Colonic mucosa (tissue), 4 donors: ENCODE measurements at regions not wholly inside any gene's neighbourhood (a gene's known extent, or its start where the extent isn't known, plus 50 kb on each side); places are given as distances from the start of the nearest gene placed in this dataset.

Experiments
- DNase-seq: peaks from one replicate; pipeline ENCODE4 v3.0.0-alpha.2; 2020
- H3K27ac ChIP-seq: fragments of 200-600 bp; one replicate; pipeline ENCODE4 v1.8.0; 2021
- H3K27me3 ChIP-seq: fragments of 200-600 bp; one replicate; pipeline ENCODE4 v1.8.0; 2021
- H3K36me3 ChIP-seq: fragments of 200-600 bp; one replicate; pipeline ENCODE4 v1.8.0; 2021
- H3K4me1 ChIP-seq: fragments of 200-600 bp; one replicate; pipeline ENCODE4 v1.8.0; 2021; ENCODE audit warnings: mild to moderate bottlenecking
- H3K4me3 ChIP-seq: fragments of 200-600 bp; one replicate; pipeline ENCODE4 v1.8.0; 2021
- H3K9ac ChIP-seq, 2 donors: one replicate each; pipeline ENCODE4 v1.7.0; 2013; ENCODE audit warnings: control low read depth in 2 of 2, low read depth in 2 of 2, low read length in 2 of 2
- H3K9me3 ChIP-seq: fragments of 200-600 bp; one replicate; pipeline ENCODE4 v1.8.0; 2021
- intact Hi-C: fragments of 100-400 bp; cut with DNase I; formaldehyde crosslinking; loops from one replicate; pipeline ENCODE4 v1.14.1; 2022
- TF ChIP-seq, protein P1 (sequence below): fragments of 200-600 bp; IDR thresholded peaks from one replicate; pipeline ENCODE4 v1.8.0; 2022; ENCODE audit warnings: antibody characterized with exemption, mild to moderate bottlenecking
- donor health status: healthy.
- donor health status: DM: no; HTN: no; CAD: no.
- donor health status: DM: no; HTN: no; CAD: no.

DNA sequence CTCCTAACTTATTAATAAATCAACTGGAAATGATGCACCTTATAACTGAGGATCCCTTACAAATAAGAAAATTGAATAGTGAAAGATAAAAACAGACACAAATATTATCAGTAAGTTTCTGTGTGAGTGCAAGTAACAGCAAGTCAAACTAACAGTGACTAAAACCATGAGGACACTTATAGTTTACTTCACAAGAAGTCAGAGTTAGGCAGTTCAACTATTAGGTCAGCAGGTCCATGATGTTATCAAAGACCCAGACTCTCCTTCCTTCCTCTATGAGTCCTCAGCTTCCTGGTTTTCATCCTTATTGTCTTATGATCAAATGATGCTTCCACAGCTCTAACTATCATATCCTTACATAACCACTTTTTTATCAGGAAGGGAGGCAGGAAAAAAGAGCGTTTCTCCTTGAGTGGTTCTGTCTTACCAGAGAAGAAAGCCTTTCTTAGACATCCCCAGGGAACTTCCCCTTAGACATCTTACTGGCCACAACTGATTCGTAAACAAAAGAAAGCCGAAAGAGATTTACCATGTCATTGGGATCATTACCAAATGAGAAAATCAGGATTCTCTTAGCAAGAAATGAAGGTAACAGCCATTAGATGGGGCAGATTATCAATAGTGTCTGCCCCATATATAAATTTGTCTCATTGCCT, 114.3 kb upstream of the LRFN2 start:
- Histone ChIP-seq H3K9me3 (no peaks in the 10 kb centered on the region), H3K36me3 (no peaks in the 10 kb centered on the region), H3K9ac (no peak overlapping the region), H3K27me3 (no peaks in the 10 kb centered on the region), H3K4me1 (no peaks in the 10 kb centered on the region), H3K4me3 (no peak overlapping the region), H3K27ac (no peak overlapping the region)
- intact Hi-C loops, result no loop called here
- TF ChIP-seq, protein P1, sequence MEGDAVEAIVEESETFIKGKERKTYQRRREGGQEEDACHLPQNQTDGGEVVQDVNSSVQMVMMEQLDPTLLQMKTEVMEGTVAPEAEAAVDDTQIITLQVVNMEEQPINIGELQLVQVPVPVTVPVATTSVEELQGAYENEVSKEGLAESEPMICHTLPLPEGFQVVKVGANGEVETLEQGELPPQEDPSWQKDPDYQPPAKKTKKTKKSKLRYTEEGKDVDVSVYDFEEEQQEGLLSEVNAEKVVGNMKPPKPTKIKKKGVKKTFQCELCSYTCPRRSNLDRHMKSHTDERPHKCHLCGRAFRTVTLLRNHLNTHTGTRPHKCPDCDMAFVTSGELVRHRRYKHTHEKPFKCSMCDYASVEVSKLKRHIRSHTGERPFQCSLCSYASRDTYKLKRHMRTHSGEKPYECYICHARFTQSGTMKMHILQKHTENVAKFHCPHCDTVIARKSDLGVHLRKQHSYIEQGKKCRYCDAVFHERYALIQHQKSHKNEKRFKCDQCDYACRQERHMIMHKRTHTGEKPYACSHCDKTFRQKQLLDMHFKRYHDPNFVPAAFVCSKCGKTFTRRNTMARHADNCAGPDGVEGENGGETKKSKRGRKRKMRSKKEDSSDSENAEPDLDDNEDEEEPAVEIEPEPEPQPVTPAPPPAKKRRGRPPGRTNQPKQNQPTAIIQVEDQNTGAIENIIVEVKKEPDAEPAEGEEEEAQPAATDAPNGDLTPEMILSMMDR, result no peak
- no peak for DNase-seq

DNA sequence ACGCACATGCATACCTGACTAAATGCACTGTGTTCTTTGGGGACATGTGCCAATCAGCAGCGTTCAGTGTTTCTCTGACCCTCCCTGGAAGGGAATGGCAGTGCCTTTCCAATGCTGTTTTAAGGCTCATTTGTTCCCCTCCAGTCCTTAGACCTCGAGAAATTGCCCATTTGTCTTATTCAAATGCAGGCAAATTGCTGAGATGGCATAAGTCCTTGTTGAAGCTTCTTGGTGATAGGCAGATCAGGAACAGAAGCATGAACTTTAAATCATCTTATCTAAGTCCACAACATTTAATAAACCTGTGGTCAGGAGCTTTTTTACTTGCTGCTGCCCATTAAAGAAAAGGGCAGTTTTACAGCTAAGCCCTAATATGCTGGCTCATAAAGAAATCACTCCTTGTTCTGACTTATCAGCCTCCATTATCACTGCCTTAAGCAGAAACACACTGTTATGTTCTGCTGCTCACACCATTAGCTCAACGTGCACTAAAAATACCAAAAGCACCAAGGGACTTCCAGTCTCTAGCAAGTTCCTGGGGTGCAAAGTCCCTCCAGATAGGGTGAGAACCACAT, 112.9 kb upstream of the LRFN2 start:
- no peaks in the 10 kb centered on the region for H3K27me3 ChIP-seq
- H3K9me3 ChIP-seq, result no peaks in the 10 kb centered on the region
- TF ChIP-seq, protein P1, result no peak
- no peak for DNase-seq
- H3K9ac ChIP-seq, result no peak overlapping the region
- no peak overlapping the region for H3K27ac ChIP-seq
- H3K36me3 ChIP-seq, result no peaks in the 10 kb centered on the region
- no peak overlapping the region for H3K4me3 ChIP-seq
- intact Hi-C loops, result no loop called here
- H3K4me1 ChIP-seq, result no peaks in the 10 kb centered on the region

GRCh38 chr6:40695750-40696415, 108.7 kb upstream of the LRFN2 start:
- intact Hi-C loops, result no loop called here
- no peak overlapping the region for H3K4me3 ChIP-seq
- H3K36me3 ChIP-seq, result no peaks in the 10 kb centered on the region
- no peaks in the 10 kb centered on the region for H3K27me3 ChIP-seq
- no peaks in the 10 kb centered on the region for H3K9me3 ChIP-seq
- TF ChIP-seq, protein P1, result no peak
- no peaks in the 10 kb centered on the region for H3K4me1 ChIP-seq
- DNase-seq, result no peak
- H3K9ac ChIP-seq, result no peak overlapping the region
- H3K27ac ChIP-seq, result no peak overlapping the region

DNA sequence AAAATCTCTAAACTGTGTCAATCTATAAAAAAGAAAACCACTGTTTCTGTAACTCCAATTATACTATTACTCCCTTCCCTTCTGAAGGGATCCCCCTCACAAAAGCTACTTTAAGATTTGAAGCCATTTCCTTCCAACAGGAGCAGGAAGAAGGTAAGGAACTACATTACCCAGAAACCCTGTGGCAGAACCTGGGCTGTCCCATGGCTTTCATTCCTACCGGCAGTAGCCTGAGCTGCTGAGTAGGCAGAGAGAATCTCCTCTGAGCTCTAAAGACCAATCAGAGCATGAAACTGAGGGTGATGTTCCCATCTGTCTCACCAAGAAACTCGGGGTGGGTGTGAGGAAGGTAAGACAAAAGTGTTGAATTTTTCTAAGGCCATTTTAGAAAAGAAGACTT, 108.0 kb upstream of the LRFN2 start:
- no peak overlapping the region for H3K9ac ChIP-seq
- no peak overlapping the region for H3K4me3 ChIP-seq
- TF ChIP-seq, protein P1, result no peak
- intact Hi-C loops, result no loop called here
- no peak for DNase-seq
- no peak overlapping the region for H3K27ac ChIP-seq
- no peaks in the 10 kb centered on the region for H3K36me3 ChIP-seq
- no peaks in the 10 kb centered on the region for H3K4me1 ChIP-seq
- no peaks in the 10 kb centered on the region for H3K27me3 ChIP-seq
- H3K9me3 ChIP-seq, result no peaks in the 10 kb centered on the region

GRCh38 chr6:40693768-40694167, 106.6 kb upstream of the LRFN2 start:
- Histone ChIP-seq H3K27ac (no peak overlapping the region), H3K36me3 (no peaks in the 10 kb centered on the region), H3K4me1 (no peaks in the 10 kb centered on the region), H3K9me3 (no peaks in the 10 kb centered on the region), H3K27me3 (no peaks in the 10 kb centered on the region), H3K9ac (no peak overlapping the region), H3K4me3 (no peak overlapping the region)
- intact Hi-C loops, result no loop called here
- DNase-seq, result no peak
- TF ChIP-seq, protein P1, result no peak
